ENCODE measurements at regions not wholly inside any gene's neighbourhood (a gene's known extent, or its start where the extent isn't known, plus 50 kb on each side); places are given as distances from the start of the nearest gene placed in this dataset.
"Not testable (repeated sequence)": the region's sequence is repeated elsewhere in the genome, so short reads cannot be mapped to it uniquely, and the experiment has no call there.

DNA sequence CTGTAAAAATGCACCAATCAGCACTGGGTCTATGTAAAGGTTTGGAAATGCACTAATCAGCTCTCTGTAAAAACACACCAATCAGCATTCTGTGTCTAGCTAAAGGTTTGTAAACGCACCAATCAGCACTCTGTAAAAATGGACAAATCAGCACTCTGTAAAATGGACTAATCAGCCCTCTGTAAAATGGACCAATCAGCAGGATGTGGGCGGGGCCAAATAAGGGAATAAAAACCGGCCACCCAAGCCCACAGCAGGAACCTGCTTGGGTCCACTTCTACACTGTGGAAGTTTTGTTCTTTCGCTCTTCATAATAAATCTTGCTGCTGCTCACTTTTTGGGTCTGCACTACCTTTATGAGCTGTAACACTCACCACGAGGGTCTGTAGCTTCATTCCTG is 101.0 kb downstream of the SMC2 start:
- DNase-seq, result not testable (repeated sequence)

- no peak for DNase-seq
Observed at GRCh38 chr9:104200456-104200994, 106.4 kb downstream of the SMC2 start.

DNA sequence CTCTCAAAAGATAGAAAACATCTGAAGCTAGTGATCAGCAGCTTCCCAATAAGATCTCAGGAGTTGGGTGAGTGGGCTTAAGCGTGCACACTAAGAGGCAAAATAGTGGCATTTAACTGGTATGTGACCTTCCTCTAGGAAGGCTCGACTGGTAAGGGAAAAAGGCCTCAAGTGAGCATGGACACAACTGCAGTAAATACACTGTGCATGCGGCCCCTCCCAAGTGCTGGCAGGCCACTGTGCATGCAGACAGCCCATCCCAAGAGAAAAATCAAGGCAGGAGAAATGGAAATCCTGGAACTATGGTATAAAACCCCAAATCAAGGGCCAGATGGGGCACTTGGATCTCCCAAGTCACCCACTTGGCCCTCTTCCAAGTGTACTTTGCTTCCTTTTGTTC is 112.7 kb downstream of the SMC2 start:
- DNase-seq, result peak; percentile 16 to 50

DNA sequence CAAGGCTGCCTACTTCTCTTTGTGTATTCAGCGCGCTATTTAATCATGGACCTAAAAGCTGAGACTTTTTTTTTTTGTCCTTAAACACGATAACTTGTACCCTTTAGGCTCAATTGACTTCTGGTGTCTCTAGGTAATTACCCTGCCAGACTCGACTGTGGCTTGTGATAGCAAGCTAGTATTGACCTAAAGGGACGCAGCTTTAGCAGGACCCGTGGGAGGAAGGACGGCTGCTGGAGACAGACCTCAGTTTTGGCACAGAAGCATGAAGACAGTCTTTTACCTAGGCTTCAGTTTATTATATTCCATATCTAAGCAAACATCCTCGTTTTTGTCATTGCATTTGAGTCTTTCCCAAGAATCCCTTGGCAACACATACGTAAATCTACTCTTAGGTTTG is 115.3 kb downstream of the SMC2 start:
- DNase-seq, result no peak

- no peak for DNase-seq
Observed at GRCh38 chr9:104227108-104227507, 133.0 kb downstream of the SMC2 start.

DNA sequence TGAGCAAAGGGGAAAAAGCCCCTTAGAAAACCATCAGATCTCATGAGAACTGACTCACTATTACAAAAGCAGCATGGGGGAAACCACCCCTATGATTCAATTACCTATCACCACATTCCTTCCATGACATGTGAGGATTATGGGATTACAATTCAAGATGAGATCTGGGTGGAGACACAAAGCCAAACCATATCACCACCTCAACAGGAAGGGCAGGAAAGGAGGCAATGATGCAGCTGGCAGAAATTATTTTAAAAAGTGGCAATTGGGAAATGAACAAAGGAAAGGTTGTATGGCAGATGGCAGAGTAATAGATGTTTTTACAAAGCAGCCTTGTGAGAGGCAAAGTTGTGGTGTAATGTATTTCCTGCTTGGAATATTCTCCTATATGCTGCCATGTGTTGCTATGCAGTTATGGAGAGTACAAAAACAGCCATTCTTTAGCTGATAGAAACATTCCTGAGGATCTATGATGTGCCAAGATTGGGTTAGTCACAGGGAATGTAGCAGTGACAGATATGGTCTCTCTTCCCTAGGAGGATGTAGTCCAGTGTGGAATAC is 138.8 kb downstream of the SMC2 start:
- DNase-seq, result peak in 1 of 2 experiments; percentile 17

DNA sequence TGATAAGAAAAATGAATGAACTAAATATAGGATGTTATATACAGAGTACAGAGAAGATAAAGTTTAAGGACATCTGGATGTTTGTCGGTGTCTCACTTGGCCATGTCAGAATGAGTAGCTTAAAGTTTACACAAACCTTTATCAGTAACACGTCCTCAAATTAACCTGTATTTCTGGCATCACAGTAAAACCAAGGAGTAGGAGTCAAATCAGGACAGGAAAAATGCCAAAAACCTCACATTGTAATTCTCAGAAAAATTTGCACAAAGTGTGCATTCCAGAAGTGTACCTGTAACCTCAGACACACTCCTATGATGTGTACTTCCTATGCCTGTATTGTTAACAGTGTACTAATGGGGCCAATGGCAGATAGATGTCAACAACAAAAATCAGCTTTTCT is 139.3 kb downstream of the SMC2 start:
- DNase-seq, result no peak

DNA sequence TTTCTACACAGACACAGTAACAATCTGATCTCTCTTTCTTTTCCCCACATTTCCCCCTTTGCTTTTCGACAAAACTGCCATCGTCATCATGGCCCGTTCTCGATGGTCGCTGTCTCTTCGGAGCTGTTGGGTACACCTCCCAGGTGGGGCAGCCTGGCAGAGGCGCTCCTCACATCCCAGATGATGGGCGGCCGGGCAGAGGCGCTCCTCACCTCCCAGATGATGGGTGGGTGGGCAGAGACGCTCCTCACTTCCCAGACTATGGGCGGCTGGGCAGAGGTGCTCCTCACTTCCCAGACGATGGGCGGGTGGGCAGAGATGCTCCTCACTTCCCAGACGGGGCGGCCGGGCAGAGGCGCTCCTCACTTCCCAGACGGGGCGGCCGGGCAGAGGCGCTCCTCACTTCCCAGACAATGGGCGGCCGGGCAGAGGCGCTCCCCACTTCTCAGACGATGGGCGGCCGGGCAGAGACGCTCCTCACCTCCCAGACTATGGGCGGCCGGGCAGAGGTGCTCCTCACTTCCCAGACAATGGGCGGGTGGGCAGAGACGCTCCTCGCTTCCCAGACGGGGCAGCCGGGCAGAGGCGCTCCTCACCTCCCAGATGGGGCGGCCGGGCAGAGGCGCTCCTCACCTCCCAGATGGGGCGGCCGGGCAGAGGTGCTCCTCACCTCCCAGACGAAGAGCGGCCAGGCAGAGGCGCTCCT is 140.7 kb downstream of the SMC2 start:
- DNase-seq, result not testable (repeated sequence)

GRCh38 chr9:104235347-104236120 is 141.4 kb downstream of the SMC2 start:
- not testable (repeated sequence) for DNase-seq

DNA sequence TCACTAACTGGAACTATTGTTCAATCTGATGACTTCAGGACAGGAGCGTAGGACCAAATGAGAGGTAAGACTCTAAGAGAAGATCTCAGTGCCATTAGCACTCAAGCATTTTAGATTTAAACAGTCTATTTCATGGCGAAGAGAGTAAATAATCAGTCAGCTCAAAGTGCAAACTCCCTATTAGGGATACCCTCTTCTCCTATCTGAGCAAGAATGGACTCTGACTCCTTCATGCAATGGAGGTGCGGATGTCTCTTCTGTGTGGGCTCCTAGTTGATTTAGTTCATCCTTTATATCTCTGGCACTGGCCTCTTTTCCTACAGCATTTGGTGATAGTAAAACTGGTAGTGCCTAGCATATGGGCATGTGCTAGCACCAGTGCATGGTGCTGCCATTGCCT is 144.6 kb downstream of the SMC2 start:
- DNase-seq, result no peak

DNA sequence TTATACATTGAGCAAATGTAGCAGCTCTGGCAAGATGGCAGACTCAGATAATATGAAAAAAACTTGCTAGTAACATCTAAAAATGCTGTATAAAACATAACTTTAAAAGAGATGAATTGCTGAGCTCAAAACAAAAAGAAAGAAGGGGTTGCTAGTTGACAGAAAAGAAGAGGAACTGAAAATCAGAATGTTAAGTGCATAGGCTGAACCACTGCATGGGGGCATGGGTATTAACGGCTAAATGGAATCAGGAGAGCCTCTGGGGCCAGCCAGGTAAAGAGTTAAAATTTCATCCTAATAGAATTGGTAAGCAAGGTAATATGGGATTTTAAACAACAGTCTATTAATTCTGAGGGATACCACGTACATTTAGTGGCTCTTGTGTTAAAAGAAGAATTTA is 146.8 kb downstream of the SMC2 start:
- no peak for DNase-seq

DNA sequence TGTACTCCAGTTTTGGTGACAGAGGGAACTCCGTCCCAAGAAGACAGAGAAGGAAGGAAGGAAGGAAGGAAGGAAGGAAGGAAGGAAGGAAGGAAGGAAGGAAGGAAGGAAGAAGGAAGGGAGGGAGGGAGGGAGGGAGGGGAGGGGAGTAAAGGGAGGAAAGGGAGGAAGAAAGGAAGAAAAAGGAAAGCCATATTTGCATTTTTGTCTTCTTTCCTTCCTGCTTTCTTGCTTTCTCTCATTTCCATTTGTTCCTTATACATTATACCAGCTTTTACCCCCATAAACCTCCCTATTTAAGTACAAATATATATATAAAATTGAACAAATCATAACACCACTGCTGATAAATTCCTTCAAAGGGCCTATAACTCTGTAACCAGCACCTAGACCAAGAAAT is 151.8 kb downstream of the SMC2 start:
- no peak for DNase-seq

DNA sequence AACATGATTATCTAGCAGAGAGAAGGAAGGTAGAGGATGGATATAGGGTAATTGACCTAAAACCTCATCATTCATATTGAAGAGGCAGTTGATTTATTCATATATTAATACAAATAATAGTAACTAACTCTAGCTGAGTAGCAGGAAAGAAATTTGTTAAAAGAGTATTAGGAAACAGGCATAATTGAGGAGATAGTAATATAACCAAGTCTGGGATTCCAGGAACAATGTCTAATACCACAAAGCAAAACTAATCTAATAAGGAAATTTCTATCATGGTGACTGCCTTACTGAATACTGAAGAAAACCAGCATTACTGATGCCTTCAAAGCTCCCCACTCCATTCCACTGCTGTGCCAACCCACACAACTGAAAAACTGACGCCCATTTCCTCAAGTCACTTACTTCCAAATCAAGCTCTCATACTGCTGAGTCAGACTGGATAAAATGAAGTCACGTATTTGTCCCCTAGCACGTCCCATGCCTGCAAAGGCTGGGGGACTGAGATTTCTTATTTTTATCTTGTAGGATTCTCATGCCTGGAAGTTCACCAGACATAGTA is 153.9 kb downstream of the SMC2 start:
- DNase-seq, result no peak

- peak; percentile 1 to 23 for DNase-seq
Observed at GRCh38 chr9:104256031-104256695, 162.1 kb downstream of the SMC2 start.

- no peak for DNase-seq
Observed at GRCh38 chr9:104256696-104257062, 162.6 kb downstream of the SMC2 start.

- DNase-seq, result no peak
Observed at GRCh38 chr9:104258296-104259011, 164.3 kb downstream of the SMC2 start.

DNA sequence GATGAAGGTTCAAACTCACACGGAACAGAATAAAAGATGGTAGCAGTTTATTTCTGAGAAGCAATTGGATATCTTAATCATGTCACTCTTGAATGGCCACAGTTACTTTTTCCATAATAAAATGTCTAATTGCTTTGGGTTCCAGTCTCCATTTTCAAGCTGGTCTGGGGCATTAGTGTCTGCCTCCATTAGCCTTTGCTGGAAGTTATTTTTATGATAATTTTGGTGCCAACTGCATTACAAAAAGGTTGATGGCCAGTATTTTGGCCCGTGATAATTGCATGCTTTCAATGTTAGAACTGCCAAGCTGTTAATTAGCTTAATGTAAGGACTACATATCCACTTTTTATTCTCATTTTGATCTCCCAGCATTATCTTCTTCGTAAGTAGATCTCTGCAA is 165.9 kb downstream of the SMC2 start:
- no peak for DNase-seq

DNA sequence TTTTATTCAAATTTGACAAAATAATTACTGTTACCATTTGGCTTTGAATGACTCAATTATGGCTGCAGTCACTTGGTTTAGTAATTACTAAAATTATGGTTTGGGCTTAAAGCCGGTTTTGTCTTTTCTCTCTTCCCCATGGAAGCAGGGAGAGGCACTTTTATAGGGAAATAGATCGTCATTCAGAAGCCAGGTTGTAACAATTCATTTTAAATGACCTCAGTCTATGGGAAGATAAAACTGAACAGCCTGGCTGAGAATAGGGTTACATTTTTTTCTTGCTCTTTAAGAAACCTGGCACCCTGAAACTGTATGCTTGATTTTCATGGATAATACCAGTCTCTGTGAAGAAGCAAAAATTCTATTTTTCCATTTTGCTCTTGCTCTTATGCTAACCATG is 169.8 kb downstream of the SMC2 start:
- DNase-seq, result no peak

GRCh38 chr9:104264431-104264830 is 170.3 kb downstream of the SMC2 start:
- no peak for DNase-seq

DNA sequence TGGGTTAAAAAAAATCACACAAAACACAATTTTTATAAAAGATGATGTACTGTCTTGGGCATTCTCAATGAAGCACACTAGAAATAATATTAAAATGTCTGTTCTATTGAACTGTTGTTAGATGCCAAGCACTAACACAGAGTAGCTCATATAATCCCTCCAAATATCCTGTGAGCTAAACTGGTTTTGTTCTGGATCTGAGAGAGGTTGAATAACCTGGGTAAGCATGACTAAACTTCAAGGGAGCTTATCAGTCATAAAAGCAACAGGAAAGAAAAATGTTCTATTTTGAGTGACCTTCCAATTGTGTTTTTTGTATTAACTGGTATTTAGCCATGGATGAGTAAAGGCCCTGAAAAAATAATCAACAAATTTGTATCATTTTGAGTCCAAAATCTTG is 175.3 kb downstream of the SMC2 start:
- DNase-seq, result no peak

DNA sequence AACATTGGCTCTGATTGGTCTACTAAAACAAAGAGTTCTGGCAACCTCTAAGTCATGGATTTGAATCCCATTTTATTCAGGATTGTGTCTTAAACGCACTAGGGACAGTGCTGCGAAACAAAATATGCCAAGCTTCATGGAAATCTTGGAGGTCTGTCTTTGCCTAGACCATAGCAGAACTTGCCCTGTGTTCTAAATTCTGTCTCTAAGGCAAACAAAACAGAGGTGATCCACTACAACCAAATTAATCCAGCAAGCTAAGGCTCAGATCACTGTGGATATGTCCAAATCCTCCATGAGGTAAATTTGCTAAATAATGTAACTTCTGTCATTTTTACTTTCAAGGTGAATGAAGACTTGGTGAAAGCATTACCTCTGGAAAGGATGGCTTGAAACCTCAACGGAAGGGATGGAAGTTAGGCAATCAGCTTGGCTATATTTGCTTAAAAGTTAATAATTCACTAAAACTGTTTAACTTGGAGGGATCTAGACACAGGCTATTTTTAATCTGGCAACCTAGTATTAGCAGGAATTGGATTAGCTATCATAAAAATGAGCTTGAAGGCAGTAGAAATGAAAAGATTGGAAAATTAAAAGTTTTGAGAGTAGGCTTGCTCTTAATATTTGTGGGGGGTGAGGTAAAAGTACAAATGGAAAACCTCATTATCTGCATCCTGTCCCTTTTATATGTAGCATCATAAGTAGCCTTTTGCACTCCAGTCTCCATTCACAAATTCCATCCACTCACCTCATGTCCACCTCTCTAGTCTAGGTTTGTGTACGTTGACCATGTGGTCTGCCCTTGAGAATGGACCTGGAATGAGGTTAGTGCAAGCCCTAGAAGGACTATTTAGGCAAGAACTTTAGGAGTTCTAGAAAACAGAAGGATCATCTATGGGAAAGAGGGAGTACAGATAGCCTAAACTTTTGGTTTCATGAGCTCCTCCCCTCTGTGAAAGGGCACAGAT is 176.2 kb downstream of the SMC2 start:
- no peak for DNase-seq

All from NCI-H524 (cell line).